Ishikawa (cell line): ENCODE measurements at regions not wholly inside any gene's neighbourhood (a gene's known extent, or its start where the extent isn't known, plus 50 kb on each side); places are given as distances from the start of the nearest gene placed in this dataset.

ENCODE experiments used
- CREB1 ChIP-seq: IDR thresholded peaks from 2 replicates; pipeline ENCODE4 v1.6.1; 2012; ENCODE audit warnings: low read depth
- EGR1 ChIP-seq: IDR thresholded peaks from 2 replicates; pipeline ENCODE4 v1.6.1; 2012
- EP300 ChIP-seq: IDR thresholded peaks from 2 replicates; pipeline ENCODE4 v1.6.1; 2012; ENCODE audit warnings: borderline replicate concordance
- NFIC ChIP-seq: IDR thresholded peaks from 2 replicates; pipeline ENCODE4 v1.6.1; 2012
- REST ChIP-seq: IDR thresholded peaks from 2 replicates; pipeline ENCODE4 v1.6.1; 2012; ENCODE audit warnings: low read depth, mild to moderate bottlenecking
- TAF1 ChIP-seq: IDR thresholded peaks from 2 replicates; pipeline ENCODE4 v1.6.1; 2012; ENCODE audit warnings: low read depth, mild to moderate bottlenecking
- TEAD4 ChIP-seq: IDR thresholded peaks from 2 replicates; pipeline ENCODE4 v1.6.1; 2012
- YY1 ChIP-seq: IDR thresholded peaks from 2 replicates; pipeline ENCODE4 v1.6.1; 2012; ENCODE audit warnings: low read depth
- ZBTB7A ChIP-seq: IDR thresholded peaks from 2 replicates; pipeline ENCODE4 v1.6.1; 2012; ENCODE audit warnings: low read depth
- TF ChIP-seq, protein P1 (sequence below): IDR thresholded peaks from 2 replicates; pipeline ENCODE4 v1.6.1; 2012

DNA sequence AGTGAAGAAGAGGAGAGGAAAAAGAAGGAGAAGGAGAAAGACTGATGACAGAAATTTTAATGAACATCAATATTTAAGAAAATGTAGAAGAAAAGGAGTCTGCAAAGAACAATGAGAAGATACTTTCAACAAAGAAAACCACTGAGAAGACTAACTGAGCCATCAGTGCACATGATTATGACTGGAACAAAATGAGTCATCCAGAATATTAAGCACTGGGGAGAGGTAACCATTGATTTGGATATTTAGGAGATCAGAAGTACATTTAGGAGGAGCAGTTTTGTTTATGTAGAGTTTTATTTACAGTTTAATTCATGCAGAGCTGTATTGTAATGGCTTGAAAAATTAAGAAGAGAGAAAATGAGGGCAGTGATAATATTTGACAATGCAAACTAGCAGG, 159.1 kb downstream of the C12orf50 start:
- TF ChIP-seq CREB1 = no peak
- TF ChIP-seq ZBTB7A = no peak
- no peak for TF ChIP-seq REST
- TF ChIP-seq, protein P1, sequence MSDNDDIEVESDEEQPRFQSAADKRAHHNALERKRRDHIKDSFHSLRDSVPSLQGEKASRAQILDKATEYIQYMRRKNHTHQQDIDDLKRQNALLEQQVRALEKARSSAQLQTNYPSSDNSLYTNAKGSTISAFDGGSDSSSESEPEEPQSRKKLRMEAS = no peak
- TF ChIP-seq TAF1 = no peak
- TF ChIP-seq YY1 = no peak
- no peak for TF ChIP-seq EP300
- TF ChIP-seq NFIC = no peak
- TF ChIP-seq EGR1 = no peak
- no peak for TF ChIP-seq TEAD4
